Stimulated activated CD4-positive, alpha-beta T cell treated with anti-CD3 and anti-CD28 coated beads, Interleukin-4, amount 100 ng/mL, for 1 hour (primary cell): ENCODE measurements at regions not wholly inside any gene's neighbourhood (a gene's known extent, or its start where the extent isn't known, plus 50 kb on each side); places are given as distances from the start of the nearest gene placed in this dataset.
"Not testable (repeated sequence)": the region's sequence is repeated elsewhere in the genome, so short reads cannot be mapped to it uniquely, and the experiment has no call there.

Source experiments
- DNase-seq: peaks from one replicate; pipeline ENCODE4 v3.0.0-alpha.2; 2020

- no peak for DNase-seq
Observed at GRCh38 chr2:208939852-208940251, 484.0 kb upstream of the MAP2 start.

GRCh38 chr2:208945719-208946256 lies 478.1 kb upstream of the MAP2 start:
- no peak for DNase-seq

GRCh38 chr2:208948073-208948472 lies 475.8 kb upstream of the MAP2 start:
- DNase-seq = no peak

GRCh38 chr2:208970070-208970469 lies 453.8 kb upstream of the MAP2 start:
- no peak for DNase-seq

DNA sequence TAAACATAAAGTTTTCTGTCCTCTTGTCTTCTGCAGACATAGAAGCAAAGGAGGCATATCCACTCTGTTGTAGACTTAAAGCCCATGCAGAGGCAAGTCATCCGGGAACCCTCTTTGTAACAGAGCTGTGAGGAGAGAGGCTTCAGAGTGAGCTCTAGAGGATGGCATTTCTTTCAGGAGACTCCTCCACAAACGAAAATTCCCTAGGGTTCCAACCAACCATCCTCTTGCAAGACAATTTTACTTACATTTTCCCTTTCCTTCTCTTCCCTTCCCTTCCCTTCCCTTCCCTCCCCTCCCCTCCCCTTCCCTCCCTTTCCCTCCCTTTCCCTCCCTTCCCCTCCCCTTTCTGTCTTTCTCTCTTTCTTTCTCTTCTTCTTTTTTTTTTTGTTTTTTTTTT lies 446.3 kb upstream of the MAP2 start:
- DNase-seq = no peak

DNA sequence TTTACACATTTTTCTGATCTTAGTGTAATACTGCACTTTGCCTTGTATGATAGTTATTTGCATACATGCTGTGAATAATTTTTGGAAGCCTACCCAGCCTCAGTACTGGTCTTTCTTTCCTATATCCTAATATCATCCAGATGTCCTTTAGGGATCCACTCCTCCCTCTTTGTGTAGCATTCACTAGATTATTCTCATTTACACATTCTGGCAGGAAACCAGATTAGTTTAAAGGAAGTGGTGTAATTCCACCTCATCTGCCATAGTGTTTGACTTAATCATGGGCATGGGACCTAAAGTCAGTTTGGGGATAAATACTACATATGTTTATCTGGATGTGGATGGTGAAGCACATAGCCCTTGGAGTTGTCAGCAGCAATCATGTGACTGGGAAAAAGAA lies 444.9 kb upstream of the MAP2 start:
- no peak for DNase-seq

- no peak for DNase-seq
Observed at GRCh38 chr2:208980321-208980720, 443.5 kb upstream of the MAP2 start.

DNA sequence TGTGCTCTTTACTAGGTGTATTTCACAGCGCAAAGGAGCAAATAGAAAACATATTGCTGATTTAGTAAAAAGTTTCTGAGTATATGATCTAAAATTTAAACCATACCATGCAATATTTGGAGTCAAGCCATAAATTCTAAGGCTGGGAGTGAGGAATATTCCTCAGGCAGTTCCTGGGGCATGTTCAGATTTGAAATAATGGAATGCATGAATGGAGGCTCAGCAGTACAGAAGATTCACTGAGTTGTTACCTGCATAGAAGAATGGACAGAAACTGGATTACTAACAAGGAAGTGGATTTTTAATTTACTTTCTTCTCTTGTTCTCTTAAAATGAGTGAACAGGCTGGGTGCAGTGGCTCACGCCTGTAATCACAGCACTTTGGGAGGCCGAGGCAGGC lies 441.0 kb upstream of the MAP2 start:
- DNase-seq = no peak

DNA sequence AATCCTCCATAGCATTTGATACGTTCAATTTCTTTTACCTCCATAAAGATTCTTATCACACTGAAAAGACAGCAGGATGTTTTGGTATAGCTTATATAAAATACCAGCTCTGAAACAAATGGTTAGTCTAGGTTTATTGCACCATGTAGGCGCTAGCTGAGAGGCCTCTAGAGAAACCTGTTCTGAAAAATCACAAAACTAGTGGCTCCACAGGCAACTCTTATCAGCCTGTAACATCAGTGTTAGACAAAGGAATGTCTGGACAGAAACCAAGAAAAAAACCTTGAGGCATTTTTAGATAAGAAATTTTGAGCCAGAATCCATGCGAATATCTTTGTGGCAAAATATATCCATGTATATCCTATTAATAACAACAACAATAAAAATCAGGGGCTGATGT lies 440.4 kb upstream of the MAP2 start:
- no peak for DNase-seq

GRCh38 chr2:208984376-208985090 lies 439.3 kb upstream of the MAP2 start:
- DNase-seq = no peak

GRCh38 chr2:208985644-208986043 lies 438.2 kb upstream of the MAP2 start:
- no peak for DNase-seq

GRCh38 chr2:208990716-208991115 lies 433.1 kb upstream of the MAP2 start:
- no peak for DNase-seq

DNA sequence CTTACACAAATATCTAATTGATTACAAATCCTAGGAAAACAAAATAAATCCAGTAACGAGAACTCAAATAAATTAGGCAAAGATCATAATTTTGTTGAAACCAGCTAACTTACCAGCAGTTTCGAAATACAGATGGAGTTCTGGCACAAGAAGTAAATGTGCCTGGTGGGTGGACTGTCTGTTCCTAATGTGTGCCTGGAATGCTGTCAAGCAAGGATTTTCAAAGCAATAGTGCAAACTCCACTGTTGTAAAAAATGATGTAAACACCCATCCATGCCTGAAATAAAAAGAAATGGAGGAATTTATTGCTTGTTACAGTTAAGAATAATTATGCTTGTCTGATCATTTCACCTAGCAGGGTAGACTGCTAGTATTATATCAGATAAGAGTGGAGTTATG lies 423.9 kb upstream of the MAP2 start:
- no peak for DNase-seq

DNA sequence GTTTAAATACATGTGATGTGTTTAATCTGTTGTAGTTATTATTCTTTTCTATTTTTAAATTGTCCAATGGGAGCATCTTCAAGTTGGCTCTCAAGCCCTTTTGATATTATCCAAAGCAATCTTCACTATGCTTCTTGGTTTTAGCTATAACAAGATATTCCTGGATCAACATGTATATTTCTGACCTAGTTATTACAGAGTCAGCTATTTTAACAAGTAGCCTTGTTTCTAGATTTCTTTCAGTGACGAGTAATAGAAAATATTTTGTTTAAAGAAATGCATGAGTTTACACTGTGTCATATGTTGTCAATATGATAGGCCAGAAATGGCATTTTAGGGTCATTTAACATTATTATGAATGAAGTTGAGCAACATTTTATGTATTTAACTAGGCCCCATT lies 421.8 kb upstream of the MAP2 start:
- DNase-seq = no peak

DNA sequence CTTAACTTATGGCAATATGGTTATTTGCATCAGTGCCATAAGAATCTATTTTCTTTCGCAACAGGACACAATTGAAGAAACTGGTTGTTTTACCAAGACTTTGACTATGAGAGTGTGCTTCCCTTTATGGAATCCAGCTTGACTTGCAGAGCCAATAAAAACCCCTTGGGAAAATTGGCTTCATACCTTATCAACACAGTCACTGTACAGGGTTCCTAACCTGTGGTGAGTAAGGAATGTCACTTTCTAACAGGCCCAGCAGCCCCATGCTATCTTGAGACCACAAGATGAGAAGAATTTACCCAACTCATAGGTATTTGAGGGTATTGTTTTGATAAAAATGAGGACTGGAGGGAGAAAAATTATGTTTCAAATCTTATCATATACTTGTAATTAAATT lies 418.5 kb upstream of the MAP2 start:
- no peak for DNase-seq

DNA sequence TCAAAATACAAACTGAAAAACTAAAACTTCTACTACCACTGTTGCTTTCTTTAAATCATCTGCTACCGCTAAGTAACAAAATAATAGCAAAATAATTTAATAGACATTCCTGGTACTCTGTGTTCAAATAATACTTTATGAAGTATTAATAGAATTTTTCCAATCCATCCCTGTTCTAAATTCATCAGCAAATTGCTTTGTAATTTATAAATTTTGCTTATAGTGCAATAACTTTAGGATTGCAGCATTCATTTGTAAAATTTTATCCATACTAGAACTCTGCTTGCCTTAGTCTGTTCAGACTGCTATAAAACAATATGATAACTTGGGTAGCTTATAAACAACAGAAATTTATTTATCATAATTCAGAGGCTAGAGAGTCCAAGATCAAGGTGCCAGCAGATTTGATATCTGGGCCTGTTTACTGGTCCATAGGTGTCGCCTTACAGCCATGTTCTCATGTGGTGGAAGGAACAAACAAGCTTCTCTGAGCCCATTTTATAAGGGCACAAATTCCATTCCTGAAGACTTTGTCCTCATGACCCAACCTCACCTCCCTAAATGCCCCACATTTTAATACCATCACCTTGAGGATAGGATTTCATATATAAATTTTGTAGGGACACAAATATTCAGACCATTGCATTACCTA lies 415.1 kb upstream of the MAP2 start:
- no peak for DNase-seq

- DNase-seq = not testable (repeated sequence)
Observed at GRCh38 chr2:209018633-209019032, 405.2 kb upstream of the MAP2 start.

GRCh38 chr2:209029249-209029648 lies 394.6 kb upstream of the MAP2 start:
- no peak for DNase-seq

- DNase-seq = no peak
Observed at GRCh38 chr2:209044307-209044706, 379.5 kb upstream of the MAP2 start.

DNA sequence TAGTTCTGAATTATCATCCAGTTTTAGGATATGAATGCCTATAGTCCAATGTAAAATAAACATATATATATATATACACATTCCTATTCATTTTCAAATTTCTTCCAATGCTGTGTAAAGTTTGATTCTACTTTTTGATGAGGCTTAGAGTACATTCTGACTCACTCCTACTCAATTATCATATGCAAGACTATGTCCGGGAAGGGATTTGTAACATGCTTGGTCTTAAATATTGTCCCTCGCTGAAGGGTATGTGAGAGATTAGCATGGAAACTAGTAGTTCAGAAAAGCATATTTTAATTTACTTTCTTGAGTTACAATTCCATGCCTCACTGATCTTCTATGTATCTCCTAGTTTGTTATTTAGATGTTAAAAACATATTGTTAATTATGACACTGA lies 377.7 kb upstream of the MAP2 start:
- DNase-seq = no peak

DNA sequence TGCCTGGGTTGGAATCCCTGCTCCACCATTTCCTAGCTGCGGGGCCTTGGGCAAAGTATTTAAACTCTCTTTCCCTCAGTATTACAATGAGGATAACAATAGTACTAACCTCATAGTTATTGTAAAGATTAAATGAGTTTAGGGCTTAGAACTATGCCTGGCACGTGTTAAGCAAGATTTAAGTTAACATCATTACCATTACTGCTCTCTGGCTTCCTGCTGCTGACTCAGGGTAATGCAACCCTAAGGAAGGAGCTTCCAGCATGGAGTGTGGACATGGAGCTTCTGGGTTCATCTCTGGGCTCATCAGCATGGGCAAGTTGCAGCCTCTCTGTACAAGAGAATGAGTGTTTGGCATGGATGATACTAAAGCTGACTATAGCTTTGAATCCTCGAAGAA lies 374.2 kb upstream of the MAP2 start:
- DNase-seq = no peak

GRCh38 chr2:209062210-209062609 lies 361.6 kb upstream of the MAP2 start:
- DNase-seq = no peak

DNA sequence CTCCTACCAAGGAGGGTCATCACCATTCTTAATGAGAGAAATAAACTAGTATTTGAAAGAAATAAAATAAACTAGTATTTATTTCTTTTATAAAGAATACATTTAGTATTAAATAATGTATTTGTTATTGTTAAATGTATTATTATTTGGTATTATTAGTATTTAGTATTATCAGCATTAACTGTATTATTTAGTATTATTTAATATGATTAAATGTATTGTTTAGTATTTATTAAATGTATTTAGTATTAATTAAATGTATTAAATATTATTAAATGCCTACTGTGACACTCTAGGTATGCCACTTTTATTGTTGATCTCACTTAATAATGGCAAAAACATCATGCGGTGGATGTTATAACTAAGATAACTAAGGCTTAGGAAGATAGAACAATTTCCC lies 353.6 kb upstream of the MAP2 start:
- no peak for DNase-seq

DNA sequence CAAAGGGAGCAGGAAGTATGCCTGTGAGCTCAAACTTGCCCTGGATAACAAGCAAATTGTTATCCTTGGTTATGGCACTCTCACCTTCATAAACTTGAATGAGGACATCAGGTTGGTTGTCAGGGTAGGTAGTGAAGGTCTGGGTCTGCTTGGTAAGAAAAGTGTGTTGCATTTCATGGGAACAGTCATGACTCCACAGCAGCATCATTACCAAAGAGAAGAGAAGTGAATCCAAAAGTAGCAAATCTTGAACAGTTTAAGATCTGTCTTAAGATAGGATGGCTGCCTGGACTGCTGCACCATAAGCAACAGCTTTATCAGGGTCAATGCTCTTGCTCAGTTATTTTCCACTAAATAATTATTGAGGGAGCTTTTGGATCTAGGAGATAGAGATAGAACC lies 350.7 kb upstream of the MAP2 start:
- DNase-seq = no peak

DNA sequence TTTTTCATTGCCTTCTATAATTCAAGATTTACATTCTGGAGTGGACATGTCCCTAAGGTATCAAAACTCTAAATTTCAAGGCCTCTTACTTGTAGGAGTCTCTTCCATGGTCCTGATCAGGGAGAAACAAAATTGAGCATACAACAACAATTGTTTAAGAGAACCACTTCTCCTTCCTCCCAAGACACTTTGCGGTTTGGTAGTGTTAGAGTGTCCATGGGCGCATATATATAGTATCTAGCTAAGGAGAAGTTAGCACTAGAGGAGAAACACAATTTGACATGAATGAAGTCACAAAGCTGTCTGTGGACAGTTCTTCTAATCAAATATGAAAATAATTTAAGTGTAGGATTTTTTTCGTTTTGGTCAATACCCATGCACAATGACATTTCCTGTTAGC lies 349.1 kb upstream of the MAP2 start:
- no peak for DNase-seq
